GM23338 (cell line): ENCODE measurements at regions not wholly inside any gene's neighbourhood (a gene's known extent, or its start where the extent isn't known, plus 50 kb on each side); places are given as distances from the start of the nearest gene placed in this dataset.

Experiments used
- EZH2 ChIP-seq: fragments of 200-600 bp; sonication (generic); IDR thresholded peaks from one replicate; pipeline ENCODE4 v1.8.0; 2017; ENCODE audit warnings: antibody characterized with exemption, mild to moderate bottlenecking, low read depth; ENCODE audit not compliant: unreplicated experiment
- EZH2phosphoT487 ChIP-seq: fragments of 200-600 bp; sonication (generic); IDR thresholded peaks from one replicate; pipeline ENCODE4 v1.8.1; 2018; ENCODE audit warnings: antibody characterized with exemption; ENCODE audit not compliant: unreplicated experiment
- POLR2AphosphoS5 ChIP-seq: IDR thresholded peaks from 2 replicates; pipeline ENCODE4 v1.6.1; 2016; ENCODE audit warnings: antibody characterized with exemption, low read depth
- TF ChIP-seq, protein P1 (sequence below), 2 experiments: fragments of 200-600 bp in 1 of 2; sonication (generic) in 1 of 2; conservative IDR thresholded peaks; 2 replicates each; pipeline versions ENCODE4 v1.5.1 to v1.6.1; 2016 to 2017; ENCODE audit warnings: antibody characterized with exemption in 2 of 2, low read depth in 2 of 2, mild to moderate bottlenecking in 2 of 2, moderate library complexity in 1 of 2
- TF ChIP-seq, protein P2 (sequence below): IDR thresholded peaks from one replicate; pipeline ENCODE4 v1.6.1; 2018; ENCODE audit warnings: antibody characterized with exemption; ENCODE audit not compliant: unreplicated experiment

DNA sequence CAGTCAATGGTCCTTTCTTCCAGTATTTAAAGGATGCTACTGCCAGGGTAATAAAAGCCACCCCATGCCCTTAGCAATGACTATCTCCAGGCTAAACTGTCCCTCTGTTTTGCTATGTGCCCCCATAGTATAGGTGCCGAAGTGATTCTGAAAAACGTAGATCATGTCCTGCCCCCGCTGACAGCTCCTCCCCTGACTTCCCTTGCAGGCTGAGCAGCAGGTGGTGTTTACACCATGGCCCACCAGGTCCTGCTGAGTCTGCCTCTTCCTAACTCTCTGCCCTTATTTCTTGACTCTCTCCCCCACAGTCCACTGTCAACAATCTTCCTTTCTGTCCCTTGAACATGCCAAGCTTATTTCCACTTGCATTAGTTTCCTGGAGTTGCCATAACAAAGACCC lies 352.5 kb upstream of the TSHZ2 start:
- TF ChIP-seq POLR2AphosphoS5, result no peak
- TF ChIP-seq, protein P1, sequence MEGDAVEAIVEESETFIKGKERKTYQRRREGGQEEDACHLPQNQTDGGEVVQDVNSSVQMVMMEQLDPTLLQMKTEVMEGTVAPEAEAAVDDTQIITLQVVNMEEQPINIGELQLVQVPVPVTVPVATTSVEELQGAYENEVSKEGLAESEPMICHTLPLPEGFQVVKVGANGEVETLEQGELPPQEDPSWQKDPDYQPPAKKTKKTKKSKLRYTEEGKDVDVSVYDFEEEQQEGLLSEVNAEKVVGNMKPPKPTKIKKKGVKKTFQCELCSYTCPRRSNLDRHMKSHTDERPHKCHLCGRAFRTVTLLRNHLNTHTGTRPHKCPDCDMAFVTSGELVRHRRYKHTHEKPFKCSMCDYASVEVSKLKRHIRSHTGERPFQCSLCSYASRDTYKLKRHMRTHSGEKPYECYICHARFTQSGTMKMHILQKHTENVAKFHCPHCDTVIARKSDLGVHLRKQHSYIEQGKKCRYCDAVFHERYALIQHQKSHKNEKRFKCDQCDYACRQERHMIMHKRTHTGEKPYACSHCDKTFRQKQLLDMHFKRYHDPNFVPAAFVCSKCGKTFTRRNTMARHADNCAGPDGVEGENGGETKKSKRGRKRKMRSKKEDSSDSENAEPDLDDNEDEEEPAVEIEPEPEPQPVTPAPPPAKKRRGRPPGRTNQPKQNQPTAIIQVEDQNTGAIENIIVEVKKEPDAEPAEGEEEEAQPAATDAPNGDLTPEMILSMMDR (conservative IDR thresholded peaks at IDR 0.05; ENCODE audit: low read depth in 2 of 2), result no peak
- TF ChIP-seq, protein P2, sequence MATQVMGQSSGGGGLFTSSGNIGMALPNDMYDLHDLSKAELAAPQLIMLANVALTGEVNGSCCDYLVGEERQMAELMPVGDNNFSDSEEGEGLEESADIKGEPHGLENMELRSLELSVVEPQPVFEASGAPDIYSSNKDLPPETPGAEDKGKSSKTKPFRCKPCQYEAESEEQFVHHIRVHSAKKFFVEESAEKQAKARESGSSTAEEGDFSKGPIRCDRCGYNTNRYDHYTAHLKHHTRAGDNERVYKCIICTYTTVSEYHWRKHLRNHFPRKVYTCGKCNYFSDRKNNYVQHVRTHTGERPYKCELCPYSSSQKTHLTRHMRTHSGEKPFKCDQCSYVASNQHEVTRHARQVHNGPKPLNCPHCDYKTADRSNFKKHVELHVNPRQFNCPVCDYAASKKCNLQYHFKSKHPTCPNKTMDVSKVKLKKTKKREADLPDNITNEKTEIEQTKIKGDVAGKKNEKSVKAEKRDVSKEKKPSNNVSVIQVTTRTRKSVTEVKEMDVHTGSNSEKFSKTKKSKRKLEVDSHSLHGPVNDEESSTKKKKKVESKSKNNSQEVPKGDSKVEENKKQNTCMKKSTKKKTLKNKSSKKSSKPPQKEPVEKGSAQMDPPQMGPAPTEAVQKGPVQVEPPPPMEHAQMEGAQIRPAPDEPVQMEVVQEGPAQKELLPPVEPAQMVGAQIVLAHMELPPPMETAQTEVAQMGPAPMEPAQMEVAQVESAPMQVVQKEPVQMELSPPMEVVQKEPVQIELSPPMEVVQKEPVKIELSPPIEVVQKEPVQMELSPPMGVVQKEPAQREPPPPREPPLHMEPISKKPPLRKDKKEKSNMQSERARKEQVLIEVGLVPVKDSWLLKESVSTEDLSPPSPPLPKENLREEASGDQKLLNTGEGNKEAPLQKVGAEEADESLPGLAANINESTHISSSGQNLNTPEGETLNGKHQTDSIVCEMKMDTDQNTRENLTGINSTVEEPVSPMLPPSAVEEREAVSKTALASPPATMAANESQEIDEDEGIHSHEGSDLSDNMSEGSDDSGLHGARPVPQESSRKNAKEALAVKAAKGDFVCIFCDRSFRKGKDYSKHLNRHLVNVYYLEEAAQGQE, result no peak
- no peak for TF ChIP-seq EZH2
- no peak for TF ChIP-seq EZH2phosphoT487
